GM23338 (cell line): ENCODE measurements at regions not wholly inside any gene's neighbourhood (a gene's known extent, or its start where the extent isn't known, plus 50 kb on each side); places are given as distances from the start of the nearest gene placed in this dataset.

ENCODE experiments used
- ATAC-seq: fragments of 200-7000 bp; cut with Tn5 transposase; 3 replicates; pipeline ENCODE4 v1.9.1; 2020
- DNase-seq: peaks from one replicate; pipeline ENCODE4 v3.0.0-alpha.2; 2015; ENCODE audit warnings: low spot score
- H2AFZ ChIP-seq: fragments of 200-600 bp; sonication (generic); 2 replicates; pipeline ENCODE4 v1.8.0; 2016; ENCODE audit warnings: antibody characterized with exemption, mild to moderate bottlenecking, moderate library complexity
- H3F3A ChIP-seq: fragments of 200-600 bp; sonication (generic); replicated peaks from 2 replicates; pipeline ENCODE4 v1.8.0; 2017; ENCODE audit warnings: antibody characterized with exemption, mixed run types, low read depth
- H3K27ac ChIP-seq: fragments of 200-600 bp; sonication (generic); 2 replicates; pipeline ENCODE4 v1.6.1; 2016; ENCODE audit warnings: low read depth
- H3K27me3 ChIP-seq: fragments of 200-600 bp; sonication (generic); 2 replicates; pipeline ENCODE4 v1.8.0; 2016; ENCODE audit warnings: mild to moderate bottlenecking, mixed run types, moderate library complexity; ENCODE audit not compliant: insufficient read depth
- H3K36me3 ChIP-seq: fragments of 200-600 bp; sonication (generic); 2 replicates; pipeline ENCODE4 v1.8.0; 2016; ENCODE audit warnings: mild to moderate bottlenecking; ENCODE audit not compliant: insufficient read depth
- H3K4me1 ChIP-seq: fragments of 200-600 bp; sonication (generic); 2 replicates; pipeline ENCODE4 v1.8.0; 2016; ENCODE audit warnings: mild to moderate bottlenecking, moderate library complexity; ENCODE audit not compliant: insufficient read depth
- H3K4me2 ChIP-seq: fragments of 200-600 bp; sonication (generic); 2 replicates; pipeline ENCODE4 v1.7.1; 2017; ENCODE audit warnings: mixed run types
- H3K4me3 ChIP-seq: fragments of 200-600 bp; sonication (generic); 2 replicates; pipeline ENCODE4 v1.6.1; 2016; ENCODE audit warnings: mixed run types
- H3K79me2 ChIP-seq: fragments of 200-600 bp; sonication (generic); replicated peaks from 2 replicates; pipeline ENCODE4 v1.8.0; 2017; ENCODE audit warnings: mild to moderate bottlenecking; ENCODE audit not compliant: insufficient read depth
- H3K9me2 ChIP-seq: fragments of 200-600 bp; sonication (generic); 2 replicates; pipeline ENCODE4 v1.8.0; 2017; ENCODE audit not compliant: insufficient read depth
- H4K20me1 ChIP-seq: fragments of 200-600 bp; sonication (generic); replicated peaks from 2 replicates; pipeline ENCODE4 v1.8.0; 2017; ENCODE audit warnings: mild to moderate bottlenecking; ENCODE audit not compliant: insufficient read depth
- H3K27ac Mint-ChIP-seq: 2 replicates; pipeline ENCODE4 v1.8.0; 2020; ENCODE audit warnings: inconsistent platforms, mild to moderate bottlenecking, moderate library complexity, mixed read lengths
- H3K27me3 Mint-ChIP-seq: 3 replicates; pipeline ENCODE4 v1.8.0; 2022; ENCODE audit warnings: low read depth, mild to moderate bottlenecking, moderate library complexity, mixed read lengths, inconsistent platforms; ENCODE audit not compliant: insufficient read depth, poor library complexity
- H3K36me3 Mint-ChIP-seq: 3 replicates; pipeline ENCODE4 v1.8.0; 2021; ENCODE audit warnings: low read depth, mild to moderate bottlenecking, inconsistent platforms, moderate library complexity, mixed read lengths
- H3K4me1 Mint-ChIP-seq: 3 replicates; pipeline ENCODE4 v1.8.0; 2020; ENCODE audit warnings: mild to moderate bottlenecking, inconsistent platforms, mixed read lengths
- H3K4me3 Mint-ChIP-seq: 3 replicates; pipeline ENCODE4 v1.8.0; 2021; ENCODE audit warnings: moderate library complexity, mild to moderate bottlenecking, inconsistent platforms, mixed read lengths
- H3K9me3 Mint-ChIP-seq: 3 replicates; pipeline ENCODE4 v1.8.0; 2020; ENCODE audit warnings: moderate library complexity, mild to moderate bottlenecking, inconsistent platforms, mixed read lengths
- CREB1 ChIP-seq: fragments of 250-450 bp; sonication (Bioruptor Pico); IDR thresholded peaks from 2 replicates; pipeline ENCODE4 v1.5.0; 2020; ENCODE audit warnings: low read depth, mild to moderate bottlenecking, moderate library complexity
- CTCF ChIP-seq, 2 experiments: fragments of 200-600 bp in 1 of 2; sonication (generic) in 1 of 2; conservative IDR thresholded peaks; 2 replicates each; pipeline versions ENCODE4 v1.5.1 to v1.6.1; 2016 to 2017; ENCODE audit warnings: antibody characterized with exemption in 2 of 2, low read depth in 2 of 2, mild to moderate bottlenecking in 2 of 2, moderate library complexity in 1 of 2
- ETS1 ChIP-seq: IDR thresholded peaks from 2 replicates; pipeline ENCODE4 v1.6.1; 2016; ENCODE audit warnings: antibody characterized with exemption
- EZH2 ChIP-seq: fragments of 200-600 bp; sonication (generic); IDR thresholded peaks from one replicate; pipeline ENCODE4 v1.8.0; 2017; ENCODE audit warnings: antibody characterized with exemption, mild to moderate bottlenecking, low read depth; ENCODE audit not compliant: unreplicated experiment
- EZH2phosphoT487 ChIP-seq: fragments of 200-600 bp; sonication (generic); IDR thresholded peaks from one replicate; pipeline ENCODE4 v1.8.1; 2018; ENCODE audit warnings: antibody characterized with exemption; ENCODE audit not compliant: unreplicated experiment
- JUNB ChIP-seq: IDR thresholded peaks from one replicate; pipeline ENCODE4 v1.6.1; 2016; ENCODE audit warnings: antibody characterized with exemption; ENCODE audit not compliant: unreplicated experiment
- NANOG ChIP-seq: IDR thresholded peaks from 2 replicates; pipeline ENCODE4 v1.6.1; 2016; ENCODE audit warnings: antibody characterized with exemption, borderline replicate concordance
- POLR2AphosphoS5 ChIP-seq: IDR thresholded peaks from 2 replicates; pipeline ENCODE4 v1.6.1; 2016; ENCODE audit warnings: antibody characterized with exemption, low read depth
- REST ChIP-seq: IDR thresholded peaks from one replicate; pipeline ENCODE4 v1.6.1; 2018; ENCODE audit warnings: antibody characterized with exemption; ENCODE audit not compliant: unreplicated experiment
- STAT1 ChIP-seq: IDR thresholded peaks from one replicate; pipeline ENCODE4 v1.6.1; 2016; ENCODE audit warnings: antibody characterized with exemption; ENCODE audit not compliant: unreplicated experiment
- ZNF114 ChIP-seq: fragments of 250-450 bp; sonication (Bioruptor Pico); IDR thresholded peaks from 2 replicates; pipeline ENCODE4 v1.5.0; 2020; ENCODE audit warnings: mild to moderate bottlenecking, moderate library complexity
- ZNF331 ChIP-seq: fragments of 250-450 bp; sonication (Bioruptor Pico); IDR thresholded peaks from 2 replicates; pipeline ENCODE4 v1.5.0; 2020; ENCODE audit warnings: low read depth, mild to moderate bottlenecking, moderate library complexity
- ZNF462 ChIP-seq: fragments of 250-450 bp; sonication (Bioruptor Pico); IDR thresholded peaks from 2 replicates; pipeline ENCODE4 v1.5.0; 2020; ENCODE audit warnings: mild to moderate bottlenecking, moderate library complexity

- TF ChIP-seq JUNB, result no peak
- TF ChIP-seq REST, result no peak
- TF ChIP-seq POLR2AphosphoS5, result no peak
- TF ChIP-seq EZH2phosphoT487, result no peak
- TF ChIP-seq CREB1 (CRISPR knock-in tag), result no peak
- no peak for TF ChIP-seq NANOG
- no peak for TF ChIP-seq STAT1
- TF ChIP-seq ETS1, result no peak
- no peak for TF ChIP-seq ZNF331 (CRISPR knock-in tag)
- TF ChIP-seq ZNF462 (CRISPR knock-in tag), result no peak
- no peak for TF ChIP-seq CTCF (conservative IDR thresholded peaks at IDR 0.05; ENCODE audit: low read depth in 2 of 2)
- no peak for TF ChIP-seq ZNF114
- no peak for TF ChIP-seq EZH2
- H3K9me3 Mint-ChIP-seq, result no peaks in the 10 kb centered on the region
Observed at GRCh38 chrX:67346225-67346624, 197.6 kb upstream of the AR start.

More at GRCh38 chrX:67346225-67346624, 197.6 kb upstream of the AR start:
- no peak overlapping the region for H3K27ac Mint-ChIP-seq
- H3K27me3 Mint-ChIP-seq, result no peaks in the 10 kb centered on the region
- H3F3A ChIP-seq, result no peaks in the 10 kb centered on the region
- H3K36me3 ChIP-seq, result no peaks in the 10 kb centered on the region
- H3K36me3 Mint-ChIP-seq, result no peaks in the 10 kb centered on the region
- no peak overlapping the region for H3K4me3 ChIP-seq
- H3K27me3 ChIP-seq, result no peaks in the 10 kb centered on the region
- H3K27ac ChIP-seq, result no peak overlapping the region
- H3K4me3 Mint-ChIP-seq, result no peak overlapping the region
- peaks cover 8% of the 10 kb centered on the region for H3K4me1 Mint-ChIP-seq
- DNase-seq (no peak), ATAC-seq (no peak)
- H3K79me2 ChIP-seq, result no peaks in the 10 kb centered on the region
- no peak overlapping the region for H2AFZ ChIP-seq
- H3K4me1 ChIP-seq, result no peaks in the 10 kb centered on the region
- no peak overlapping the region for H3K4me2 ChIP-seq
- H3K9me2 ChIP-seq, result no peaks in the 10 kb centered on the region
- H4K20me1 ChIP-seq, result no peaks in the 10 kb centered on the region
